ENCODE measurements at regions not wholly inside any gene's neighbourhood (a gene's known extent, or its start where the extent isn't known, plus 50 kb on each side); places are given as distances from the start of the nearest gene placed in this dataset.

GRCh38 chr6:125598422-125598821 lies 151.0 kb upstream of the HEY2 start (continued):
- TF ChIP-seq ZBTB49 (CRISPR knock-in tag; IDR thresholded peaks at IDR 0.05; ENCODE audit: borderline replicate concordance): no peak
- no peak for TF ChIP-seq NCOR1 (IDR thresholded peaks at IDR 0.05)
- TF ChIP-seq ZNF395 (CRISPR knock-in tag; IDR thresholded peaks at IDR 0.05): peak; percentile 17; the same call in 1 of the 2 replicates
- no peak for TF ChIP-seq SIRT6 (IDR thresholded peaks at IDR 0.05; ENCODE audit: low read depth, low read length)
- no peak for TF ChIP-seq RBM25 (IDR thresholded peaks at IDR 0.05; ENCODE audit: low read depth, low read length, severe bottlenecking)
- no peak for TF ChIP-seq ATF1 (CRISPR knock-in tag; IDR thresholded peaks at IDR 0.05)
- TF ChIP-seq ATF1 (tag; IDR thresholded peaks at IDR 0.05): peak; percentile 82
- TF ChIP-seq CUX1 (CRISPR knock-in tag; IDR thresholded peaks at IDR 0.05): no peak
- TF ChIP-seq PTBP1 (IDR thresholded peaks at IDR 0.05; ENCODE audit: low read depth, low read length): no peak
- no peak for TF ChIP-seq NFIC (IDR thresholded peaks at IDR 0.05)
- 0 out of 2 replicates have a peak, but pooled peaks have one; percentile 26 for TF ChIP-seq MTA1 (IDR thresholded peaks at IDR 0.05; ENCODE audit: borderline replicate concordance)
- TF ChIP-seq AFF4 (CRISPR knock-in tag; IDR thresholded peaks at IDR 0.05): no peak
- TF ChIP-seq ZNF431 (CRISPR knock-in tag; IDR thresholded peaks at IDR 0.05): no peak
- TF ChIP-seq POLR2AphosphoS2 (IDR thresholded peaks at IDR 0.05; ENCODE audit: low read length): no peak
- no peak for TF ChIP-seq SRSF7 (optimal IDR thresholded peaks at IDR 0.05; ENCODE audit: low read depth, low read length)
- no peak for TF ChIP-seq ZBTB7A (IDR thresholded peaks at IDR 0.05; ENCODE audit: borderline replicate concordance, control insufficient read depth, low read depth, low read length)
- TF ChIP-seq ZNF140 (CRISPR knock-in tag; IDR thresholded peaks at IDR 0.05): no peak
